GM19328 (cell line): ENCODE measurements at regions not wholly inside any gene's neighbourhood (a gene's known extent, or its start where the extent isn't known, plus 50 kb on each side); places are given as distances from the start of the nearest gene placed in this dataset.

Experiments used
- ATAC-seq: cut with Tn5 transposase; IDR thresholded peaks from one replicate; pipeline ENCODE4 v1.9.1; 2021; ENCODE audit warnings: mild to moderate bottlenecking, moderate library complexity; ENCODE audit not compliant: unreplicated experiment

- ATAC-seq: no peak
Observed at GRCh38 chr18:24560511-24560981, 100.1 kb downstream of the HRH4 start.

GRCh38 chr18:24561369-24561965, 101.0 kb downstream of the HRH4 start:
- no peak for ATAC-seq

- no peak for ATAC-seq
Observed at GRCh38 chr18:24567199-24567598, 106.8 kb downstream of the HRH4 start.

- ATAC-seq: no peak
Observed at GRCh38 chr18:24570716-24571115, 110.3 kb downstream of the HRH4 start.

GRCh38 chr18:24582771-24583170, 122.3 kb downstream of the HRH4 start:
- no peak for ATAC-seq

GRCh38 chr18:24584205-24584604, 123.8 kb downstream of the HRH4 start:
- no peak for ATAC-seq

GRCh38 chr18:24584813-24585212, 124.4 kb downstream of the HRH4 start:
- ATAC-seq: no peak

GRCh38 chr18:24585996-24586566, 125.6 kb downstream of the HRH4 start:
- no peak for ATAC-seq

GRCh38 chr18:24586662-24587360, 126.4 kb downstream of the HRH4 start:
- no peak for ATAC-seq

GRCh38 chr18:24588440-24588839, 128.0 kb downstream of the HRH4 start:
- no peak for ATAC-seq

GRCh38 chr18:24590946-24591345, 130.5 kb downstream of the HRH4 start:
- ATAC-seq: no peak

- no peak for ATAC-seq
Observed at GRCh38 chr18:24593401-24593800, 133.0 kb downstream of the HRH4 start.

GRCh38 chr18:24593886-24594285, 133.4 kb downstream of the HRH4 start:
- ATAC-seq: no peak

GRCh38 chr18:24595561-24596031, 135.2 kb downstream of the HRH4 start:
- no peak for ATAC-seq

GRCh38 chr18:24600076-24600654, 139.7 kb downstream of the HRH4 start:
- ATAC-seq: no peak

GRCh38 chr18:24601585-24601984, 141.1 kb downstream of the HRH4 start:
- ATAC-seq: no peak

GRCh38 chr18:24602201-24602600, 141.8 kb downstream of the HRH4 start:
- ATAC-seq: no peak

- ATAC-seq: no peak
Observed at GRCh38 chr18:24603151-24603550, 142.7 kb downstream of the HRH4 start.

- ATAC-seq: no peak
Observed at GRCh38 chr18:24605444-24605843, 145.0 kb downstream of the HRH4 start.

- ATAC-seq: no peak
Observed at GRCh38 chr18:24609254-24609653, 148.8 kb downstream of the HRH4 start.

GRCh38 chr18:24611075-24611474, 150.6 kb downstream of the HRH4 start:
- no peak for ATAC-seq
